HuH-7.5 (cell line): ENCODE measurements at regions not wholly inside any gene's neighbourhood (a gene's known extent, or its start where the extent isn't known, plus 50 kb on each side); places are given as distances from the start of the nearest gene placed in this dataset.

Source experiments
- DNase-seq: peaks from one replicate; pipeline ENCODE4 v3.0.0; 2011; ENCODE audit warnings: low spot score

GRCh38 chr13:50071379-50071778 lies 56.1 kb downstream of the KCNRG start:
- no peak for DNase-seq

DNA sequence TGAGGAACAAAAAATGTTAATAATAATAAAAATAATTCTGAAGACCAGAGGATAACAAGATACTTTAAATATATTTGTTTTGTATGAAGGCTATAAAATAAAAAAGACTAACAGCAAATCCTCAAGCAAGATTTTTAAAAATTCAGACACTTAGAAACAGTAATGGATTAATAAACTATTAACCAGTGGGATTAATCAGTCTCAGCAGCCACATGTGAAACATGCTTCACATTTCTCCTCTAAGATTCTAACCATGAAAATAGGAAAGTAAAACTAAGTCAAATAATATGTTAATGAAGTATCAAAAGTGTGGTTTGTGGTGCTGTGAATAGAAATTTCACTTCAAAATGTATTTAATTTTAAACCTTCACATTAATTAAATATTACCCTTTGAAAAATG lies 57.4 kb downstream of the KCNRG start:
- DNase-seq = no peak

DNA sequence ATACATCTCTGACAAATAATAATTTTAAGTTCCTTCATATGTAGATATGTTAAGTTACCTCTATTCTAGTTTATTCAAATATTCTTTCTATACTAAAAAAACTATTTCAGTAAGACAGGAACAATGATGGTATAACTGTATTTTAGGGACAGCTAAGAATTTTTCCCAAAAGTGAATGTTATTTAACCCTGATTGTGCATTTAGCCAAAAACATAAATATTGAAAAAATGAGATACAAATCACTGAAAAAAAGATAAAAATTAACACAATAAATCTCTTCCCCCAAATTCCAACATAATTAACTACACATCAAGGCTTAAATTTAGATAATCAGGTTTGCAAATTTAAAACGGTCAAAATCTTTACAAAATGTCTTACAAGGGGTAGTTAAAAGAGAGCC lies 58.1 kb downstream of the KCNRG start:
- DNase-seq = no peak

- DNase-seq = no peak
Observed at GRCh38 chr13:50074843-50075242, 59.6 kb downstream of the KCNRG start.

DNA sequence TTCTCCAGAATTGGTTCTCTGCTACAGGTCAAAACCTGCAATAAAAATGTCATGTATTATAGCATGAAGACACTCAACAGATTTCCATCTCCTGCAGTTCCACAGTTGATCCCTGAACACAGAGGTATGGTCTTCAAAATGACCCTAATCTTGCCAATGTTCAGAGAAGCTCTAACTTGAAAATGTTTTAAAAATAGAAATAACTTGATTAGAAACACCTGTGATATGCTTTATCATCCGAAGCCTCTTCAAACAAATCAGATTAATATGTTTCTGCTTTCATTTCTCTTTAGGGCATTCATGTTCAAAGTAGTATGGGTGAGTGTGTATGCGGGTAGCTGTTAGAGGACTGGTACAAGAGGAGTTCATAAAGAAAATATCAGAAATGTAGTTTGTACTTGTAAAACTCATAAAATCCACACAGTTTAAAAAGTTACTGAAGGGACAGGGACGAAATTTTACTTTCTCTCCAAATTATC lies 60.4 kb downstream of the KCNRG start:
- no peak for DNase-seq

GRCh38 chr13:50077431-50077830 lies 62.2 kb downstream of the KCNRG start:
- DNase-seq = no peak

GRCh38 chr13:50078231-50078894 lies 63.1 kb downstream of the KCNRG start:
- DNase-seq = no peak

GRCh38 chr13:50078895-50079654 lies 63.8 kb downstream of the KCNRG start:
- no peak for DNase-seq

- DNase-seq = no peak
Observed at GRCh38 chr13:50079655-50080202, 64.5 kb downstream of the KCNRG start.

- DNase-seq = no peak
Observed at GRCh38 chr13:50080203-50080910, 65.1 kb downstream of the KCNRG start.

DNA sequence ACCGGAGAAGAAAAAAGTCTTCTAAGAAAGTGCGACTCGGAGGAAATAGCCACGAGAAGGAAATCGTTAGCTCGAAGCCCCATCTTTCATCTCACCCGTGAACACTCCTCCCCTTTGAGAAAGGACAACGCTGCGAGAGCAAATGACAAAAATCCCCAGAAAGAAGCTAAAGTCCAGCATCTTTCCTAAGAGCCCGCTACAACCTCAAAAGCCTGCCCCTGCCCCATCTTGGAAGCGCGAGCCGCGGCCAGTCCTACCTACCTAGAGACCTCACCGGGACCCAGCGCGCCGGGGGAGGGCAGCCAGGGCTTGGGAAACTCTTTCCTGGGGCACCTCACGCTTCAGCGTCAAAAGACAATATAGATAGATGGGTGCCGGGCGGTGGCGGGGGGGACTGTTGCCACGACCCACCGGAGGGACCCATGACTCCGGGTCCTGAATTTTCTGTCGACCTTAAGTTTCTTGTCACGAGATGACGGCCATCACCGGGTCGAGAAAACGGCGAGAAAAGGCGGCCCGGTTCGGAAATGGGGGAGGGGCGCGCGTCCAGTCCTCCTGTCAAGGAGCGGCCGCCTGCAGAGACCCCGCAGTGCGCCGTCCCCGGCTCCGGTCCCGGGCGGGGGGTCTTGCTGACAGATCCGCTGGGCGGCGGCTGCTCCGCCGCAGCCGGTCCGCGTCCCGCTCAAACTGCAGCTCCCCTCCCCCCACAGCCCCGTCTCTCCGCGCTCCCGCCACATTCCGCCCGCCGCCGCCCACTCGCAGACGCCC lies 65.9 kb downstream of the KCNRG start:
- DNase-seq = no peak

DNA sequence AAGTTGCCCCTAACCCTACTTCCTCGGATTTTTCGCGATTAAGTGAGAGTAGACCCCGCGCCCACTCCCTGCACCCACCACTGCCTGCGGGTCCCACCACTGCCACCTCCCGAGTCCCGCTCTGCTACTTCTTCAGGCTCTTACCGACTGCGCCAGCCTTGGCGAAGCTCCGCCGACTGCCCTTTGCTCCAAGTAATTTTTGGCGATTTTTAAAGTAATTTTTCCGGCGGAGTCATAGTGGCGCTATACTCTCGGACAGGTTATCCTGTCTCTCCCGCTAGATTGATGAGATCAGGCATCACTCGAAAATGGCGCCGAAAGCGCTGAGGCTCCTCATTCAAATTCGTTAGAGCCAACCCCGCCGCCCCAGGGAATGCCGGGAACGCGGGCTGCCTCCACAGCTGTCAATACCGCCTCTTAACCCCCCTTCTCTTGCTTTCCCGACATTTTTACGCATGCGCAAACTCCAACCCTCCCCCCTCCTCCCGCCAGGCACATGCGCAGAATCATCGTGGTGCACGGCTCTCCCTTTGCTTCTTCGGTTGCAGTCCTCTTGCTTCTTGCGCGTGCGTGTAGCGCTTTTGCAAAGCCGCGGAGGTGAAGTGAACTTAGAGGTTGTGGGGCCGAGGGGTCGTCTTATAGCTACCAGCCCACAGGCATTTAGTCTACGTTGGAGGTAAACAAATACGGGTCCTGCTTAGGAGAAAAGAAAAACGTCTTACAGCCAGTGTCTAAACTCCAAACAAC lies 66.6 kb downstream of the KCNRG start:
- DNase-seq = peak; percentile 72

DNA sequence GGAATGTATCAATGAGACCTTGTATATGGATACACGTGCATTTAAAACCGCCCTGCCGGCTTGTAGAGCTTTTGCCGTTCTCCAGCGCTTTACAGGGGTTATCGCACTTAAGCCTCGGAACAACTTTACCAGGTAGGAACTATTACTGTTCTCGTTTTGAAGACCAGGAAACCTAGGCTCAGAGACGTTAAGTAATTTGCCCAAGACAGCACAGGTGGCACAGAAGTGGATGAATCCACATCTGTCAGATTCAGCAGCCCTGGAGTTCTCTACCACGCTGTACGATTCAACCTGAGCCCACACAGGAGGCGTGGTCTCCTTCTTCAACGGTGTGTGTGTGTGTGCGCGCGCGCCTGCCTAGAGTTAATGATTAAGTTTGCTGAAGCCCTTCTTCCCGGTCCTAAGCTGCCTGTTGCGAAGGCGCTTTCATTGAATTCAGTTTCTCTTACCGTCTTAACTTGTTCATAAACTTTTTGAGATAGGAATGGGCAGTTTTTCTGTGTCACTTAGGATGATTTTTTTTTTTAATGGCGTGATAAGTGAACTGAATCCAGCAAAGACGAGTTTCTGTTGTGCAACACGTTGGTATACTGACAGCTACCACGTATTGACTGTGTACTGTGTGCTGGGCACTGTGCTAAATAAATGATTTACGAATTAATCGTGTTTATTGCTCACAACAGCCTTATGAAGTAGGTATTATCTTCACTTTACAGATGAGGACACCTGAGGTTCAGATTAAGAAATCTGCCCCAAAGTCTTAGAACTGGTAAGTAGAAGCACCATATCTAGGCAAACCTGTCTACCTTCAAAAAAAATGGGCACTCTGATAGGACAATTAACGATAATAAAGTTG lies 67.4 kb downstream of the KCNRG start:
- peak; percentile 58 for DNase-seq

DNA sequence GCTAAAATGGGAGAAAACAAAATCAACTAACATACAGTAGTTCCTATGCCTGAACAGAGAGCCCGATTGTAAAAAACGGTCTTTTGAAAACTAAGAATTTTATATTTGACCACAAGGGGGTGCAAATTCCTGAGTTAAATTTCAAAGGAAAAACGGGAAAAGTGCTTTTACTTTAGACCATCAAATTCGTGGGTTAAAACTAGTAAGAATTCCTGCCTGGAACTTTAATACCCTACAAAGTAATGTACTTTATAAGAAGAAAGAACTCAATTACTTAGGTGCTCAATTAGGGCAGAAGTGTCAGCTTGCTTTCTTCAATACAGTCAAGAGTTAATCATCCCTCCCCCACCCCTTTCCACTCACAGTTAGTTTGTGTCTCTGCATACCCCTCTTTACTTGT lies 69.8 kb downstream of the KCNRG start:
- DNase-seq = no peak

DNA sequence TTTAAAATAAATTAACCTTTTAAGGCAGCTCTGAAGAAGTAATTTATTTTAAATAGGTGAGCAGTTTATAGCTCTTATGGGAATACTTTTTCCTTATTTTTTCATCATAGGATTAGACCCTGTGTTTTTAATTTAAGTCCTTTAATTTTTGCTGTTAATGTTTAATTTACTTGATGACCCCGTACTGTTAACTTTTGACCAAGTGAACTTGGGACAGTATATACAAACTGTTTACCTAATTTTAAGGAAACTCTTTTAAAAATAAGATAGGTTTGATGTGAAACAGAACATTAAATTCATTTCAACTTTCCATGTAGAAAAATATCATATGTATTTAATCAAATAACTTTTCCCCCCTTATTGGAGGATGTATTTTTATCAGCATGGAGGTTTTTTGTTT lies 74.4 kb downstream of the KCNRG start:
- DNase-seq = no peak

DNA sequence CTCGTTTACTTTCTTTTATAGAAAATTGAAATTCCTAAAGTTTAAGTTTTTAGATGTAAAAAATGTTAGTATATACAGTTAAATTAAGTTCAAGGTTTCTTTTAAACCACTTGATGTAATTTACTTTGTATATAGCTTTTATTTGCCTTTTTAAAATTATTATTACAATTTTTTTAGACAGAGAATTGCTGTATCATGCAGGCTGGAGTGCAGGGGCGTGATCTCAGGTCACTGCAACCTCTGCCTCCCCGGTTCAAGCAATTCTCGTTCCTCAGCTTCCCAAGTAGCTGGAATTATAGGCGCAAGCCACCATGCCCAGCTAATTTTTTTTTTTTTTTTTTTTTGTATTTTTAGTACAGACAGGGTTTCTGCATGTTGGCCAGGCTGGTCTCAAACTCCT lies 75.0 kb downstream of the KCNRG start:
- no peak for DNase-seq

- no peak for DNase-seq
Observed at GRCh38 chr13:50094615-50095293, 79.5 kb downstream of the KCNRG start.

DNA sequence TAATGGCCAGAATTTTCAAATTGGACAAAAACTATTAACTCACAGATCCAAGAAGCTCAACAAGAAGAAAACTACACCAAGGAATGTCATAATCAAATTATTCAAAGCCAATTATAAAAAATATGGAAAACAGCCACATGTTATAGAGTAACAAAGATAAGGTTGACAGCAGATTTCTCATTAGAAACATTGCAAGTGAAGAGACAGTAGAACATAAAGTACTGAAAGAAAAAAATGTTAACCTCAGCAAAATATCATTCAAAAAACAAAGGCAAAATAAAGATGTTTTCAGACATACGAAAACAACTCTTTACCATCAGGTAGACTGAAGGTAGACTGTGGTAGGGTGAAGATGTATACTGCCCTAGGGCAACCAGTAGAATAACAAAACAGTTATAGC lies 83.4 kb downstream of the KCNRG start:
- no peak for DNase-seq

DNA sequence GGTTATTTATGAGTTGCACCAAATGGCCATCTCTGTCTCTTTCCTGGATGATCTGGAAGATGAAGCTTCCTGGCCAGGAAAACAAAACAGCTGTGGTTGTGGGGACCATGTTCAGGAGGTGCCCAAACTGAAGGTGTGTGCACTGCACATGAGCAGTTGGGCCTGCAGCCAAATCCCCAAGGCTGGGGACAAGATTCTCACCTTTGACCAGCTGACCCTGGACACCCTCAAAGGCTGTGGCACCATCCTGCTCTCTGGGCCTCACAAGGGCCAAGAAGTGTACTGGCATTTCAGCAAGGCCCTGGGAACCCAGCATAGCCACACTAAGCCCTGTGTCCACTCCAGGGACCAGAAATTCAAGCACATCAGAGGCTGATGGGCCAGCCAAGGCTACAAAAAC lies 84.2 kb downstream of the KCNRG start:
- no peak for DNase-seq

DNA sequence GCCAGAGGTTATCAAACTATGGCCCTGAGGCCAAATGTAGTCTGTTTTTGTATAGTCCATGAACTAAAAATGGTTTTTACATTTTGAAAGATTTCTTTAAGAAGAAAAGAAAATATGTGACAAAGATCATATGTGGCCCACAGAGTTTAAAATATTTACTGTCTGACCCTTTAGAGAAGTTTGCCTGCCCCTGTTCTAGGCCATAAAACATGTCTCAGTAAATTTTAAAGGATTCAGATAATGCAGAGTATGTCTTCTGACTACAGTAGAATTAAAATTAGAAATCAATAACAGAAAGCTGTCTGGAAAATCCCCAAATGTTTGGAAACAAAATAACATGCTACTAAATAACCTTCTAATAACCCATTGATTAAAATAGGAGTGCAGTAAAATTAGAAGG lies 86.3 kb downstream of the KCNRG start:
- DNase-seq = no peak
